Stromal cell of bone marrow (primary cell): ENCODE measurements at regions not wholly inside any gene's neighbourhood (a gene's known extent, or its start where the extent isn't known, plus 50 kb on each side); places are given as distances from the start of the nearest gene placed in this dataset.
A peak's percentile ranks its signal among the peaks of the same experiment; 100 is the strongest.

ENCODE experiments used
- DNase-seq: peaks from one replicate; pipeline ENCODE4 v3.0.0-alpha.2; 2012; ENCODE audit warnings: low read depth

DNA sequence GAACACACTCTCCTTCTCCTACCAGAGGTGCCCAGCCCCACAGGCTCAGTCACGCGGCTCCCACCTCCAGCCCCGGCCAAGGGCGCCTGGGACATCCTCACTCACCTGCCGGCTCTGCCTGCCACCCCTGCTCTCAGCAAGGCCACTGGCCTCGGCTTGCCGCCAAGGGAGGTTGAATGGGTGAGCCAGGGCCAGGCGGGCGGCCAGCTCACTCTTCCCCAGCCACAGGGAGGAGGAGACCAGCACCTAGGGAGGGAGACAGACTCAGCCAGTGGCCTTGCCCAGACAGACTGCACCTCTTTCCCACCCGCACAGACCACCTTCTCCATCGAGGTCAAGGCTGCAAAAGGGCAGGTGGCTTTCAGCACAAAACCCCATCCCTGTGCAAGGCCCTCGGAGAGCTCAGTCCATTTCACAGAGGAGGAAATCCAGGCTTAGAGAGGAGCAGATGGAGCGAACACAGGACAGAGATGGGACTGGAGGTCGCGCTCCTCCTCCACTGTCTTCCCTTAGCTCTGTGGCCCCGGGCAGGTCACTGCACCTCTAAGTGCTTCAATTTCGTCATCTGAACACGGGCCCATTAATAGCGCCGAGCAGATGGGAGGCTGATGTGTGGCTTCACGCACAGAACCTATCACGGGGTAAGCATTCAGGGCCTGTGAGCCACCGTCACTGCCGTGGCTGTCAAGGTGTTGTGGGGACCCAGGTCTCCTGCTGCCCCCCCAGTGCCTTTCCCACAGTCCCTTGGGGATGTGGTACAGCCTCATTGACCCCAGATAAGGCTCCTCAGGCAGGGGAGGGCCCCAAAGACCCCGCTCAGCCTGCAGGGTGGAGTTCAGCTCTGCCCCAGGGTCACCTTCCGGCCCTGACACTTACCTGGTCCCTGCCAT is 56.1 kb downstream of the RMI2 start:
- DNase-seq = no peak

DNA sequence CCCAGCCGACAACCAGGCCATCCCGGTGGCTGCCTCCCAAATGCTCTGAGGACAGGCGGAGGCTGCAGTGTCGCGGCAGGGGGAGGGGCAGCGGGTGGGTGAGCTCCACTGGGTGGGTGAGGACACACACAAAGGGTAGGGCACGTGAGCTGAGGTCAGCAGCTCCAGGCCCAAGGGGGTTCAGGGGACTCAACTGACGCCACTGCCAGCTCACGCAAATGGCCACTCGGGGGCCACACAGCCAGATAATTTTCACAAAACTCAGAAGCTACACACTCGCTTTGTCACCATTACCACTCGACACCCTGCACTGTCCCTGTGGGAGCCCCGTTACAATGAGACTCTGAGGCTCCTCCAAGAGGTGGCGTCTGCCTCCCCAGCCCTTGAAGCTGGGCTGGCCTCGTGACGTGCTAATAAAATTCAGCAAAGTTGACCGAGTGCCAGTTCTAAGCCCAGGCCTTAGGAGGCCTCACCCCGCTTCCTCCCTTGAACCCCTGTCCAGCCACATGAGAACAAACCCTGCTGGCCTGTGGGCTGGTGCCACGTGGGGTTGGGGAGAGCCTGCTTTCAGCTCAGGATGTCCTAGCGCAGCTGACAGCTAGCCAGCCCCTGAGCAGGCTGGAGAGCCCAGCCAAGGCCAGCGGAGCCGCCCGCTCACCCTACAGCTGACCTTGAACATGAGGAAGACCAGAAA is 56.9 kb downstream of the RMI2 start:
- DNase-seq = no peak

DNA sequence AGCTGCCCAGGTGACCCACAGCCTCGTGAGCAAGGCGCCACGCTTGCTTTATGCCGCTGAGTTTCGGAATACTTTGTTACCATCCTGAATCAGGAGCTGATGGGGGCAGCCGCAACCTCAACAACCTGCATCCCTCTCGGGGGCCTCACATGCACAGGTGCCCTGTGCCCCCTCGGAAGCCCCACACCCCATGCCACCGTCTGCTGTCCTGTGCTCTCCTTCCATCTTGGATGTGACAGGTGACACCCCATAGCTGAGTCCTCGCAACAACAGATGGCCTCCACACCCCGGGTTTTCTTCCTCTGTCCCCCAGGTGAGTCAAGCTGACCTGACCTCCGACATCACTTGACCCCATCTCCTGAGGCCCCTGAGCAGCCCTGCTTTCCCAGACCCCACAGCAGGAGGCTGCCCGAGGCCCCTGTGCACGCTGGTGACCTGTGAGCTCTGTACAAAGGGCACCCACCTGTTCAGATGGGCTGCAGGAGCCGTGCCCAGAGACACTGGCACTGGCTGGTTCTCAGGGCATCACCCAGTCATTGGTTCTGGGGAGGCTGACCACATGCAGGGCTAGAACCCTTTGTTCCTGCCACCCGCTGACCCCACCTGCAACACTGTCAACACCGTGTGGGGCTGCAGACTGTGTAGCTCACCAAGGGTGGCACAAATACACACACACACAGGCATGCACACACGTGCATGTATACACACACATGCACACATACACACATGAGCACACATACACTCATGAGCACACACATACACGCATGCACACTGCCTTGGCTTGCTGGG is 57.7 kb downstream of the RMI2 start:
- DNase-seq = no peak

- DNase-seq = no peak
These were observed 58.2 kb downstream of the RMI2 start for GRCh38 chr16:11403534-11403795.

DNA sequence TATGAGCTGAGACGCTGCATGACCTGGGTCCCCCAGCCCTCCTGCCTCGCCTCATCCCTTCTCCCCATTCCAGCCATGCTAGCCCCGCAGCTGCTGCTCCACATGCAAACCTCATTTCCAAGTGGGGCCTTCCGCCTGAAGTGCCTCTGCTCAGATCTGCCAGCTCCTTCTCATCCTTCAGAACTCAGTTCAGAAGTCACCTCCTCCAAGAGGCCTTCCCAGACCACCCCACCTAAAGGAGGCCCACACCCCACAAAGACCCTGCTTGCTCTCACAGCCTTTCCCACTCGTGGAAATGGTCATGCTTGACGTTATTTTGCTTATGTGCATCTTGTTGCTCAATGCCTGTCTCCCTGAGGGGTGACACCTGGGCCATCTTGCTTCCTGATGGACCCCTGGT is 58.7 kb downstream of the RMI2 start:
- no peak for DNase-seq

- DNase-seq = no peak
These were observed 59.3 kb downstream of the RMI2 start for GRCh38 chr16:11404603-11405002.

- DNase-seq = no peak
These were observed 60.3 kb downstream of the RMI2 start for GRCh38 chr16:11405331-11406176.

DNA sequence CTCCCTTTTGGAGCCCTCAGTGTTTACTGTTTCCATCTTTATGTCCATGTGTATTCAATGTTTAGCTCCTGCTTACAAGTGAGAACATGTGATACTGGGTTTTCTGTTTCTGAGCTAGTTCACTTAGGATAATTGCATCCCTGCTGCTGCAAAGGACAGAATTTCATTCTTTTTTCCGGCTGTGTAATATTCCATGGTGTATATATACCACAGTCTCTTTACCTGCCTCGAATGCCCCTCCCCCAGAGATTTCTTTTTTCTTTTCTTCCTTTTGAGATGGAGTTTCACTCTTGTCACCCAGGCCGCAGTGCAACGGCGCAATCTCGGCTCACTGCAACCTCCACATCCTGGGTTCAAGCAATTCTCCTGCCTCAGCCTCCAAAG is 60.9 kb downstream of the RMI2 start:
- DNase-seq = no peak

GRCh38 chr16:11407047-11407982 is 62.1 kb downstream of the RMI2 start:
- peak; percentile 60 for DNase-seq

- no peak for DNase-seq
These were observed 63.0 kb downstream of the RMI2 start for GRCh38 chr16:11408216-11408615.

DNA sequence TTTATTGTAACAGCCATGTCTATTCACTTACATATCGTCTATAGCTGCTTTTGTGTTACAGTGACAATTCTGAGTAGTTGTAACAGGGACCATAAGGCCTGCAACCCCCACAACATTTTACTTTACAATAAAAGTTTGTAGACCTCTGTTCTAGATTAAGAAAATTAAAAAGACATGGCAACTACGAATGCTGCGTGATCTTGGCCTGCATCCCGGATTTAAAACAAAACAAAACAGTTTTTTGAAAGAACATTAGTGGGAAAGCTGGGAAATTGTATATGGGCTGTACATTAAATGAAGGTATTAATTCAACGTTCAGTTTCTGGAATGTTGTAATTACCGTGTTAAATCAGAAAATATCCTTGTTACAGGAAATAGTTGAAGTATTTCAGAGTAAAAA is 64.1 kb downstream of the RMI2 start:
- DNase-seq = no peak

GRCh38 chr16:11410376-11411058 is 65.3 kb downstream of the RMI2 start:
- DNase-seq = no peak

- DNase-seq = no peak
These were observed 65.8 kb downstream of the RMI2 start for GRCh38 chr16:11411059-11411550.

DNA sequence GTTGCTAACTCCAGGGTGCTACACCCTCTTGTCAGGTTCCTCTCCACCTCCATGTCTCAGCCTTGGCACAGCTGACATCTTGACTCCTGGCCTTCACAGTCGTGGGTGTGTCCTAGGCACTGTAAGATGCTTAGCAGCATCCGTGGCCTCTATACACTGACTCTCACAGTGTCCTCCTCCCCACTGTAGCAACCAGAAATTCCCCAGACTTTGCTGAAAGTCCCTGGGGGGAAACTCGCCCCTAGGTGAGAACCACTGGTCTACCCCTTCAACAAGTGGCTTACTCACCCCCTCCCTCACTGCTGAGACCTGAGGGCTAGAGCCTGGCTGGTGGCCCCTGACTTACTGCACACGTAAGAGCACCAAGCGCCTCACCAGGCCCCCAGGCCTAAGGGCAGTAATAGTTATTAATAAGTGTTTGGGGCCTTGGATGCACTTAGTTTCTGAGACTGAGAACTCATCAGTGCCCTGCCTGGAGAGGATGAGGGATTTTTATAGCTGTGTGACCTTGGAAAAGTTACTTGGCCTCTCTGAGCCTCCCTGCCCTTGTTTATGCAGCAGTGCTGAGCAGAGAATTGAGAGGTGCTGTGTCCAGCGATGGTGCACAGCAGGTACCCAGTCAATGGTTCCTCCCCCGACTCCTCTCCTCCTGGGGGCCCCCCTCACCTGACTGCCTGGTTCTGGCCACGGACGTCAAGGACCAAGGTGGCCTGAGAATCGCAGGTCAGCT is 67.1 kb downstream of the RMI2 start:
- no peak for DNase-seq

- DNase-seq = no peak
These were observed 68.0 kb downstream of the RMI2 start for GRCh38 chr16:11412965-11413887.

GRCh38 chr16:11413907-11414595 is 68.8 kb downstream of the RMI2 start:
- DNase-seq = no peak
